Endothelial cell of umbilical vein (primary cell): ENCODE measurements at regions not wholly inside any gene's neighbourhood (a gene's known extent, or its start where the extent isn't known, plus 50 kb on each side); places are given as distances from the start of the nearest gene placed in this dataset.

Experiments
- BruUV-seq: library from RNA; stranded (reverse); fragments of 400-500 nt; replicated peaks from 2 replicates; lab custom pipeline; 2021; lab: Mats Ljungman, UMichigan
- CTCF ChIA-PET: fragments of 300-600, 350-600 bp; sonication (Branson Sonifier 250); formaldehyde crosslinking; loops from one replicate; lab custom pipeline; 2021; ENCODE audit warnings: antibody characterized with exemption, inconsistent platforms; lab: Charles Lee
- POLR2A ChIA-PET: fragments of 300-600, 350-600 bp; sonication (Branson Sonifier 250); formaldehyde crosslinking; loops from one replicate; lab custom pipeline; 2021; ENCODE audit warnings: antibody characterized with exemption, inconsistent platforms; lab: Charles Lee
- DNase-seq: peaks from one replicate; pipeline ENCODE4 v3.0.0-alpha.2; 2011; ENCODE audit warnings: low read depth, low spot score
- FAIRE-seq: peaks from 2 replicates; lab custom pipeline; 2011; peaks lifted over from hg19 to GRCh38; lab: Jason Lieb, UNC
- H2AFZ ChIP-seq: 2 replicates; pipeline ENCODE4 v1.6.0; 2012; ENCODE audit warnings: low read depth, low read length, control low read depth, inconsistent platforms
- H3K27ac ChIP-seq: 2 replicates; pipeline ENCODE4 v1.5.1; 2011; ENCODE audit warnings: low read depth, mild to moderate bottlenecking, control low read depth, low read length, moderate library complexity; ENCODE audit not compliant: insufficient read depth
- H3K27me3 ChIP-seq, 2 experiments: 2 replicates each; pipeline versions ENCODE4 v1.6.0 to v1.6.1; 2011; ENCODE audit warnings: low read length in 2 of 2, mixed read lengths in 1 of 2; ENCODE audit not compliant: control insufficient read depth in 2 of 2, insufficient read depth in 2 of 2
- H3K36me3 ChIP-seq, 2 experiments: 2 replicates in 1 of 2; 3 replicates in 1 of 2; pipeline ENCODE4 v1.5.1; 2011; ENCODE audit warnings: low read length in 2 of 2, mild to moderate bottlenecking in 1 of 2, moderate library complexity in 1 of 2; ENCODE audit not compliant: control insufficient read depth in 2 of 2, insufficient read depth in 2 of 2; ENCODE audit errors: extremely low read depth in 1 of 2
- H3K4me1 ChIP-seq: 3 replicates; pipeline ENCODE4 v1.5.1; 2011; ENCODE audit warnings: mild to moderate bottlenecking, low read length; ENCODE audit not compliant: control insufficient read depth, insufficient read depth; ENCODE audit errors: extremely low read depth
- H3K4me2 ChIP-seq: 2 replicates; pipeline ENCODE4 v1.6.1; 2011; ENCODE audit warnings: low read length, control low read depth, mixed read lengths; ENCODE audit not compliant: insufficient read depth
- H3K4me3 ChIP-seq, 3 experiments: fragments of 200-600 bp in 1 of 3; sonication (generic), shearing (Covaris generic) in 1 of 3; replicated peaks in 1 of 3; 2 replicates each; pipeline ENCODE4 v1.5.1; 2011 to 2016; ENCODE audit warnings: control low read depth in 3 of 3, low read length in 3 of 3, mild to moderate bottlenecking in 2 of 3, inconsistent platforms in 1 of 3, low read depth in 1 of 3, moderate library complexity in 1 of 3; ENCODE audit not compliant: insufficient read depth in 1 of 3
- H3K79me2 ChIP-seq: 2 replicates; pipeline ENCODE4 v1.6.0; 2012; ENCODE audit warnings: low read length, inconsistent platforms; ENCODE audit not compliant: control insufficient read depth, insufficient read depth
- H3K9ac ChIP-seq: replicated peaks from 2 replicates; pipeline ENCODE3; 2011; ENCODE audit warnings: low read length, control low read depth; ENCODE audit not compliant: insufficient read depth; ENCODE audit errors: extremely low read depth
- H3K9me1 ChIP-seq: replicated peaks from 3 replicates; pipeline ENCODE4 v1.6.0; 2011; ENCODE audit warnings: mild to moderate bottlenecking, low read length; ENCODE audit not compliant: control insufficient read depth, insufficient read depth; ENCODE audit errors: extremely low read depth
- H3K9me3 ChIP-seq: replicated peaks from 2 replicates; pipeline ENCODE4 v1.5.1; 2012; ENCODE audit warnings: low read length, inconsistent platforms; ENCODE audit not compliant: control insufficient read depth, insufficient read depth
- H4K20me1 ChIP-seq: replicated peaks from 2 replicates; pipeline ENCODE3; 2011; ENCODE audit warnings: mild to moderate bottlenecking, low read length; ENCODE audit not compliant: control insufficient read depth, insufficient read depth; ENCODE audit errors: extremely low read depth
- EZH2 ChIP-seq: IDR thresholded peaks from 2 replicates; pipeline ENCODE4 v1.6.1; 2012; ENCODE audit warnings: borderline replicate concordance, low read depth, mild to moderate bottlenecking, moderate library complexity, low read length, inconsistent platforms; ENCODE audit not compliant: severe bottlenecking
- FOS ChIP-seq: IDR thresholded peaks from 2 replicates; pipeline ENCODE4 v1.6.1; 2011; ENCODE audit warnings: mild to moderate bottlenecking, low read length, moderate library complexity, borderline replicate concordance; ENCODE audit not compliant: insufficient read depth
- JUN ChIP-seq: IDR thresholded peaks from 2 replicates; pipeline ENCODE4 v1.6.1; 2011; ENCODE audit warnings: borderline replicate concordance, low read depth; ENCODE audit not compliant: insufficient read length, insufficient read depth
- MAX ChIP-seq: IDR thresholded peaks from 2 replicates; pipeline ENCODE4 v1.6.1; 2011; ENCODE audit not compliant: insufficient read depth, insufficient read length
- MYC ChIP-seq: IDR thresholded peaks from one replicate; pipeline ENCODE4 v1.6.1; 2011; ENCODE audit warnings: mild to moderate bottlenecking, low read depth, low read length
- dilution Hi-C: fragments of 300-500 bp; cut with MboI; formaldehyde crosslinking; loops from one replicate; pipeline ENCODE4 v1.15.0; 2019; ENCODE audit warnings: low sequenced_read_pairs; ENCODE audit not compliant: extremely low pct_ligation_motif_present
- intact Hi-C: fragments of 100-400 bp; cut with micrococcal nuclease; formaldehyde crosslinking; loops from one replicate; pipeline ENCODE4 v1.10.0; 2022
- TF ChIP-seq, protein P1 (sequence below), 2 donors: IDR thresholded peaks; 1 replicate in 1 of 2; 2 replicates in 1 of 2; pipeline ENCODE4 v1.5.1; 2011; ENCODE audit warnings: low read length in 2 of 2, mild to moderate bottlenecking in 2 of 2, moderate library complexity in 2 of 2, control low read depth in 1 of 2, inconsistent platforms in 1 of 2, low read depth in 1 of 2; ENCODE audit not compliant: insufficient read depth in 1 of 2; ENCODE audit errors: extremely low read depth in 1 of 2

DNA sequence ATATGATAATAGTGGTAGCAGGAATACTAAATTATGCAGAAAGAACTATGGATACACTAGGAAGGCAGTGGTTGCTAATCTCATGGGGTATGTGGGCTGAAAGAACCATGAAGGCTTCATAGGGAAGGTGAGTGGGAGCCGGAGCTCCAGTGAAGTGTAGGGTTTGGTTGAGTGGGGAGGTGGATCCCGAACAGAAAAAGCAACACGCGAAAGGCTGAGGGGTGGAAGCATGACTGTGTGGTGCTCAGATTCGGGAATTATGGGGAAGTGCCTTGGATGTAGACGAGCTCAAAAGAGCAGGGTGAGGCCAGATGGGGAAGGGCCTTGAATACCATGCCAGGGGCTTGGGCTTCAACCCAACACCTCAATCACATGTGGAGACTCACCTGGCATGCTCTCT lies 715.1 kb downstream of the TYW1 start:
- Histone ChIP-seq H3K4me2 (no peak overlapping the region), H4K20me1 (no peaks in the 10 kb centered on the region), H2AFZ (no peak overlapping the region), H3K9me3 (peaks cover 9% of the 10 kb centered on the region), H3K79me2 (no peaks in the 10 kb centered on the region), H3K9ac (no peak overlapping the region), H3K36me3 (no peaks in the 10 kb centered on the region), H3K27me3 (no peaks in the 10 kb centered on the region), H3K4me1 (no peaks in the 10 kb centered on the region), H3K9me1 (no peaks in the 10 kb centered on the region), H3K27ac (no peak overlapping the region), H3K4me3 (no peak overlapping the region)
- FAIRE-seq (no peak), DNase-seq (no peak)
- BruUV-seq = no TSS peak
- ChIA-PET CTCF (no interaction called here), POLR2A (no interaction called here)
- intact Hi-C loops = no loop called here
- dilution Hi-C loops = no loop called here
- TF ChIP-seq EZH2 = no peak
- no peak for TF ChIP-seq MYC
- no peak for TF ChIP-seq JUN
- TF ChIP-seq, protein P1, sequence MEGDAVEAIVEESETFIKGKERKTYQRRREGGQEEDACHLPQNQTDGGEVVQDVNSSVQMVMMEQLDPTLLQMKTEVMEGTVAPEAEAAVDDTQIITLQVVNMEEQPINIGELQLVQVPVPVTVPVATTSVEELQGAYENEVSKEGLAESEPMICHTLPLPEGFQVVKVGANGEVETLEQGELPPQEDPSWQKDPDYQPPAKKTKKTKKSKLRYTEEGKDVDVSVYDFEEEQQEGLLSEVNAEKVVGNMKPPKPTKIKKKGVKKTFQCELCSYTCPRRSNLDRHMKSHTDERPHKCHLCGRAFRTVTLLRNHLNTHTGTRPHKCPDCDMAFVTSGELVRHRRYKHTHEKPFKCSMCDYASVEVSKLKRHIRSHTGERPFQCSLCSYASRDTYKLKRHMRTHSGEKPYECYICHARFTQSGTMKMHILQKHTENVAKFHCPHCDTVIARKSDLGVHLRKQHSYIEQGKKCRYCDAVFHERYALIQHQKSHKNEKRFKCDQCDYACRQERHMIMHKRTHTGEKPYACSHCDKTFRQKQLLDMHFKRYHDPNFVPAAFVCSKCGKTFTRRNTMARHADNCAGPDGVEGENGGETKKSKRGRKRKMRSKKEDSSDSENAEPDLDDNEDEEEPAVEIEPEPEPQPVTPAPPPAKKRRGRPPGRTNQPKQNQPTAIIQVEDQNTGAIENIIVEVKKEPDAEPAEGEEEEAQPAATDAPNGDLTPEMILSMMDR (IDR thresholded peaks at IDR 0.05; ENCODE audit: extremely low read depth in 1 of 2, insufficient read depth in 1 of 2, low read depth in 1 of 2, low read length in 2 of 2) = no peak
- TF ChIP-seq FOS = no peak
- no peak for TF ChIP-seq MAX
